CD4-positive, alpha-beta T cell treated with Interferon alpha-2 for 1 hour (primary cell): ENCODE measurements at regions not wholly inside any gene's neighbourhood (a gene's known extent, or its start where the extent isn't known, plus 50 kb on each side); places are given as distances from the start of the nearest gene placed in this dataset.
"Not testable (repeated sequence)": the region's sequence is repeated elsewhere in the genome, so short reads cannot be mapped to it uniquely, and the experiment has no call there.

Experiments used
- DNase-seq, 2 donors: peaks; one replicate each; pipeline ENCODE4 v3.0.0-alpha.2; 2020 to 2022

DNA sequence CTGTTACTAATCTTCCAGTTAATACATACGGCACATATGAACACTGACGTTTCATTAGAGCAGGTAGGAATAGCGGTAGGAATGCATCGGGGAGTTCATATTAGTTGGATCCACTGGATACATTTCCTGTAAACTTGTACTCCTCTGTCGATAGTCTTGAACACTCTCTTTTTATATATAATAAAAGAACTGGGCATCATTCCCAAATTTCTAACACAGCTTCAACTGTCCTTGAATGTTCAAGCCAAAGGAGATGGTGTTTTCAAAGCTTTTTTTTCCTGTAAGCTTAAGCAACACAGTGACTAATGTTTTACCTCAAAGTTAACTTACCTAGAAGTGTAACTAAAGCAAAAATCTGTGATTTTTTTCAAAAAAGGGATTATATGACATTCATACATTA lies 195.3 kb downstream of the UTRN start:
- DNase-seq = no peak

DNA sequence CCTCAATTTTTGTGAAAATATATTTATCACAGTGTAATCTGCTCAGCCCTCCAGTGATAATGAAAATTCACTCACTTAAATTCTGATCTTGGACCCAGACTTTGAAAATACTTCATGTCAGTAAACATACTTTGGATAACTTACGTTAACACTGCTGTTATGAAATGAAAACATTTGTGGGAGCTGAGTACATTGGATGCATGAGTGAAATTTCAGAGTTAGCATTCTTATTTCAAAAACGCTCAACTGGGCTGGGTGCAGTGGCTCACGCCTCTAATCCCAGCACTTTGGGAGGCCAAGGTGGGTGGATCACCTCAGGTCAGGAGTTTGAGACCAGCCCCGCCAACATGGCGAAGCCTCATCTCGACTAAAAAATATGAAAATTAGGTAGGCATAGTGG lies 196.4 kb downstream of the UTRN start:
- no peak for DNase-seq

DNA sequence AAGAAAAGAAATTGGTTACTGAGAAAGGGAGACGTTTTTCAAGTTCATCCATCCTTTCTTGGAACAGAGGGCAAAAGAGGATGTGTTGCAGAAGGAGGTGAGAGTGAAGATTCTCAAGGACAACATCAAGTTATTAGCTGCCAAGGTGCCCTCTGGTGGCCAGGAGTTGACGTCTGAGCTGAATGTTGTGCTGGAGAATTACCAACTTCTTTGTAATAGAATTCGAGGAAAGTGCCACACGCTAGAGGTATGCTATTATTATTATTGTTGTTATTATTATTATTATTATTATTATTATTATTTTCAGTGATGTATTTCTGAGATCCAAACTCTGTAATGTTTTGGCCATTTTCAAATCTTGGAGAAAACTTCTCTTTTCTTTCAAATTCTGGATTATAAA lies 197.0 kb downstream of the UTRN start:
- DNase-seq = peak; percentile 69 to 77

DNA sequence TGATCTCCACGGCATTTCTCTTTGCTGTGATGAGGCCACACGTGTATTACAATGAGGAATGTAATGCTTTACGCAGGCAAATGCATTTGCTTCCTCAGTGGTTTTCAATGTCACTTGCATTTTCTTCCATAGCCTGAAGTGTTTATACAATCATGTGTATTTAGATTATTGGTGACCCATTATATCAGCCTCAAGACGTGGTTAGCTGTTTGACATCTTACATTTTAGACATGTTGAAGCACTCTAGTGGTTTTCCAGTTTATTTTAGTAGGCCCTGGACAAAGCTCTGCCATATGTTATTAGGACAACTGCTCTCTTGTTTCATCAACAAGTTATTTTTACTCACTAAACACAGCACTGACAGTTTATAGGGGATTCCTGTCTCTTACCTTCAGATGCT lies 200.4 kb downstream of the UTRN start:
- DNase-seq = no peak

- DNase-seq = no peak
Measured at GRCh38 chr6:144488590-144488989, 203.5 kb downstream of the UTRN start.

- no peak for DNase-seq
Measured at GRCh38 chr6:144493035-144493910, 208.1 kb downstream of the UTRN start.

- DNase-seq = not testable (repeated sequence)
Measured at GRCh38 chr6:144495076-144495475, 209.9 kb downstream of the UTRN start.

DNA sequence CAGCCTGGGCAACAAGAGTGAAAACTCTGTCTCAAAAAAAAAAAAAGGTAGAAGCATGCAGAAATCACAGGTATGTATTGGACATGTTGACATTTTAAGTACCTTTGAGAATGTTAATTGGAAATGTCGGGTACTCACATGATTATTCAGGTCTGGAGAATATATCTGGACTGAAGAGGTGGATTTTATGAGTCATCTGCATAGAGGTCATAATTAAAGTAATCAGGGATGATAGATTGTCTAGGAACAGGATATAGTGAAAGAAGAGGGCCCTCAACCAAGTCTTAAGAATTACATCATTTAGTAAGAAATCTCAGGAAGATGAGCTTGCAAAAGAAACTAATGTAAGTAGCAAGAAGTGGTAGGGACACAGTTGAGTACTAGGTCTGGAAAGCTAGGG lies 212.5 kb downstream of the UTRN start:
- DNase-seq = no peak

GRCh38 chr6:144500892-144501291 lies 215.8 kb downstream of the UTRN start:
- DNase-seq = no peak

DNA sequence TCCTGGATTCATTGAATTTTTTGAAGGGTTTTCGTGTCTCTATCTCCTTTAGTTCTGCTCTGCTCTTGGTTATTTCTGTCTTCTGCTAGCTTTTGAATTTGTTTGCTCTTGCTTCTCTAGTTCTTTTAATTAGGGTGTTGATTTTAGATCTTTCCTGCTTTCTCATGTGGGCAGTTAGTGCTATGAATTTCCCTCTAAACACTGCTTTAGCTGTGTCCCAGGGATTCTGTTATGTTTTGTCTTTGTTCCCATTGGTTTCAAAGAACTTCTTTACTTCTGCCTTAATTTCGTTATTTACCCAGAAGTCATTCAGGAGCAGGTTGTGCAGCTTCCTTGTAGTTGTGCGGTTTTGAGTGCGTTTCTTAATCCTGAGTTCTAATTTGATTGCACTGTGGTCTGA lies 220.1 kb downstream of the UTRN start:
- DNase-seq = not testable (repeated sequence)

DNA sequence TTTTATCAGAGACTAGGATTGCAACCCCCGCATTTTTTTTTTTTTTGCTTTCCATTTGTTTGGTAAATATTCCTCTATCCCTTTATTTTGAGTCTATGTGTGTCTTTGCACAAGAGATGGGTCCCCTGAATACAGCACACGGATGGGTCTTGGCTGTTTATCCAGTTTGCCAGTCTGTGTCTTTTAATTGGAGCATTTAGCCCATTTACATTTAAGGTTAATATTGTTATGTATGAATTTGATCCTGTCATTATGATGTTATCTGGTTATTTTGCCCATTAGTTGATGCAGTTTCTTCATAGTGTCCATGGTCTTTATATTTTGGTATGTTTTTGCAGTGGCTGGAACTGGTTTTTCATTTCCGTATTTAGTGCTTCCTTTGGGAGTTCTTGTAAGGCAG lies 220.9 kb downstream of the UTRN start:
- not testable (repeated sequence) for DNase-seq

GRCh38 chr6:144507772-144508312 lies 222.7 kb downstream of the UTRN start:
- DNase-seq = not testable (repeated sequence)

DNA sequence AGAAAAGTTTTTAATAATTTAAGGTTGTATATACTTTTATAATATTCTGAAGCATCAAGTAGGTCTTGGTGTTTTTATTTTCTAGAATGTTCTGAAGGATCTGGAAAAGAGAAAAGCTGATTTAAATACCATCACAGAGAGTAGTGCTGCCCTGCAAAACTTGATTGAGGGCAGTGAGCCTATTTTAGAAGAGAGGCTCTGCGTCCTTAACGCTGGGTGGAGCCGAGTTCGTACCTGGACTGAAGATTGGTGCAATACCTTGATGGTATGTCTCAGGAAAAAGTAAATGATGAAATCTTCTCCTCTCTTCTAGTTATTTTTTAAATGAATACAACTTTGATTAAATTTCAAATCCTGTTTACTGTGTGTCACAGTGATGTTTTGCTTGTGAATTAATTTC lies 225.7 kb downstream of the UTRN start:
- DNase-seq = no peak

- no peak for DNase-seq
Measured at GRCh38 chr6:144515761-144516160, 230.6 kb downstream of the UTRN start.

- DNase-seq = no peak
Measured at GRCh38 chr6:144519426-144519825, 234.3 kb downstream of the UTRN start.

GRCh38 chr6:144528743-144529425 lies 243.7 kb downstream of the UTRN start:
- DNase-seq = no peak

GRCh38 chr6:144530118-144530517 lies 245.0 kb downstream of the UTRN start:
- DNase-seq = no peak

- not testable (repeated sequence) for DNase-seq
Measured at GRCh38 chr6:144532238-144532637, 247.1 kb downstream of the UTRN start.

DNA sequence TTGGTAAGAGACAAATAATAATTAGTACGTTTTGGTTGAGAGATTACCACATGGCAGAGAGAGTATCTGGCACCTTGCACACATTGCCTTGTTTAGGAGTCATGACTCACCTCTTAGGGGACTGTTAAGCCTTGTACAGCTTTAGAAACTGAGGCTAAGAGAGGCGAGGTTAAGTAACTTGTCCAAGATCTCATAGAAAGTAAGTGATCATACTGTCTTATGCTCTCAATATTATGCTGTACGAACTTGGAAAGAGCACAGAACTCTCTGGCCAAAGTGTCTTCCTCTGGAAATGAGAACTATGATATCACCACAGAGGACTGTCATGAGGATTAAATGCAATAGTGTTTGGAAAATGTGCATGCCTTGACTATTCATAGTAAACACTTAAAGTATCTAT lies 249.0 kb downstream of the UTRN start:
- DNase-seq = no peak

GRCh38 chr6:144535630-144536029 lies 250.5 kb downstream of the UTRN start:
- DNase-seq = no peak

DNA sequence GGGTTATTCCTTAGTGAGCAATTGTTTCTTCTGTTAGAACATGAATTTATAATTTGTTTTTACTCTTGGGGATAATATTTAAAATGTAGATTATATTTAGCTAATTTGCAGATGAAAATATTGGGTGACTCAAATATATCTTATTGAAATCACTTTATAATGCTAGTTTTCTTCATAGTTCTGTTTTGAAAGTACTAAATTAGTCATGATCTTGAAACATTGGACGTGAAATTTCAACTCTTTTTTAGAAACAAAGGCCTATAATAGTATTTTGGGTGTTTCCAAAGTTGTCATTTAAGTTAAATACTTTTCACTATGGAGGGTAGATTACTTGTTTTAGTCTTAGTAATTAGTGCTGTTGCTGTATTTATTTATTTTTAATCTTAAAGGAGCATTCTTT lies 250.9 kb downstream of the UTRN start:
- DNase-seq = no peak

DNA sequence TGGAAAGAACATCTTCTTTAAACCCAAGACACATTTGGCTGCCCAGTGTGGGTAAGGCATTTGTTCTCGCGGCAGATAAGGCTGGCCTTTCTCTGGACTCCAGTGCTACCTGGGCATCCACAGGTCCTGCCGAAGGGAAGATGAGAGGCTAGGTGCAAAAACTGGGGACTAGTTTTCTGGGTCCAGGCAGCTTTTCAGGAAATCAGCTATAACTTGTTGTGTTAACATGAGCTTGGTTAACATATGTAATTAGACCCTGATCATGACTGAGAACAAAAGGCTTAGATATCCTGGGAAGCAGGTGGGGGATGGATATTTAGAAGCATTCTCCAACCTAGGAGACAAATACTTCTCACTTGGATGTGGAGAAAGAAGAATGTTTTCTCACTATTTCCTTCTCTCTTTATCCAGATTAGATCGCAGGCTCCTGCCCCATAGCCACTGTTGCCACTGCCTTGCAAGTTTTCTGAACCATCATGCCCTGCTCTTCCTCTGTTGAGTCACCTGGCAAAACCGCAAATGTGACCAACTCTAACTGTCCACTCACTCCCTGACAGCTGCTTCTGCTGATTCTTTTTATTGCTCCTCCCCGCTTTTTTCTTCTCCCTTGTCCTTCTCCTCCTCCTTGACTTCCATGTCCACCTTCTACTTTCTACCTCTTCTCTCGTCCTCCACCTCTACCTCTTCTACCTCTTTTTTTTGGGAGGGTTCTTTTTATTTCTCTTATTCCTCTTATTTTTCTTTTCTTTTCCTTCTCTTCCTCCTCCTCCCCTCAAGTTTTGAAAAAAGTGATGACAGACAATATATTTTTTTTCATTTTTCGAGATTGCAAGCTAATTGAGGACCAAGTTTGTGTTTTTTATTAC lies 258.1 kb downstream of the UTRN start:
- no peak for DNase-seq

GRCh38 chr6:144544266-144544830 lies 259.2 kb downstream of the UTRN start:
- no peak for DNase-seq
